ENCODE measurements at regions not wholly inside any gene's neighbourhood (a gene's known extent, or its start where the extent isn't known, plus 50 kb on each side); places are given as distances from the start of the nearest gene placed in this dataset.
"Not testable (repeated sequence)": the region's sequence is repeated elsewhere in the genome, so short reads cannot be mapped to it uniquely, and the experiment has no call there.

DNA sequence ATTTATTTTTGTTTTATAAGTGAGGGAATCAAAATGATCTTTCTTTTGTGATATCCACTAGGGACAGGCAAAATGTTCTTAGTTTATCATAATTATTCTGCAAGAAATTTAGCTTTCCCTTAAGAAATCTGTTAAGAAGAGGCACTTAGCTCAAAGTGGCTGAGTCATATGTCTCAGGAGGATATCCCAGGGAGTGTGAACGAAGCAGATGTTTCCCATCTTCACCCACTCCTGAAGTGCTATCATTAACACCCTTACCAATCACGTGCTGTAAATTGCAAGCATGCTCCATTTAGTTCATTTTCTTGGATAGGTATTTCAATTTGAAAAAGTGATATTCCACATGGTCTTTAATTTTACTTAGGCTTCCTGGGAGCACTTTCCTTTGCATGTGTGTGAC, 774.3 kb upstream of the TMEFF2 start:
- CTCF ChIA-PET = no interaction called here
- Histone ChIP-seq H3K27me3 (ENCODE audit: insufficient read depth) (no peaks in the 10 kb centered on the region), H3K4me1 (ENCODE audit: control insufficient read depth in 1 of 2, insufficient read depth in 2 of 2, low read depth in 1 of 2, low read length in 1 of 2) (no peaks in the 10 kb centered on the region), H3K27ac (ENCODE audit: low read depth in 2 of 2, low read length in 1 of 2) (no peak overlapping the region), H3K4me3 (ENCODE audit: low read depth in 2 of 2, low read length in 1 of 2) (no peak overlapping the region), H3K9me2 (no peaks in the 10 kb centered on the region), H2AFZ (ENCODE audit: low read depth) (no peak overlapping the region), H3K4me2 (no peak overlapping the region), H4K20me1 (ENCODE audit: insufficient read depth) (no peaks in the 10 kb centered on the region), H3K9ac (no peak overlapping the region), H3K9me3 (no peaks in the 10 kb centered on the region), H3K79me2 (ENCODE audit: insufficient read depth) (no peaks in the 10 kb centered on the region), H3K36me3 (replicated peaks in 1 of 2; ENCODE audit: control insufficient read depth in 1 of 2, insufficient read depth in 2 of 2, low read length in 1 of 2) (no peaks in the 10 kb centered on the region), H3F3A (replicated peaks; ENCODE audit: insufficient read depth) (no peaks in the 10 kb centered on the region)
- POLR2A ChIA-PET = no interaction called here
- no peak for DNase-seq
- 44% methylated on average over 2 of the region's 2 CpGs for WGBS (ENCODE audit: low lambda C conversion rate)
- TF ChIP-seq YY1 (IDR thresholded peaks at IDR 0.05; ENCODE audit: low read depth) (no peak), RFX5 (IDR thresholded peaks at IDR 0.05; ENCODE audit: low read length) (no peak)

- TF ChIP-seq TAF1 (IDR thresholded peaks at IDR 0.05; ENCODE audit: borderline replicate concordance, low read depth, low read length) = no peak
- TF ChIP-seq GABPA (IDR thresholded peaks at IDR 0.05; ENCODE audit: low read depth) = no peak
- TF ChIP-seq NFIC (IDR thresholded peaks at IDR 0.05; ENCODE audit: borderline replicate concordance) = no peak
- no peak for TF ChIP-seq GATA2 (CRISPR knock-in tag; IDR thresholded peaks at IDR 0.05)
- TF ChIP-seq CHD2 (IDR thresholded peaks at IDR 0.05; ENCODE audit: low read length, partially characterized antibody) = no peak
- TF ChIP-seq, protein P1, sequence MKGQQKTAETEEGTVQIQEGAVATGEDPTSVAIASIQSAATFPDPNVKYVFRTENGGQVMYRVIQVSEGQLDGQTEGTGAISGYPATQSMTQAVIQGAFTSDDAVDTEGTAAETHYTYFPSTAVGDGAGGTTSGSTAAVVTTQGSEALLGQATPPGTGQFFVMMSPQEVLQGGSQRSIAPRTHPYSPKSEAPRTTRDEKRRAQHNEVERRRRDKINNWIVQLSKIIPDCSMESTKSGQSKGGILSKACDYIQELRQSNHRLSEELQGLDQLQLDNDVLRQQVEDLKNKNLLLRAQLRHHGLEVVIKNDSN (IDR thresholded peaks at IDR 0.05; ENCODE audit: borderline replicate concordance, low read depth) = no peak
- no peak for TF ChIP-seq RFX5 (IDR thresholded peaks at IDR 0.05; ENCODE audit: low read length)
- TF ChIP-seq EZH2phosphoT487 (IDR thresholded peaks at IDR 0.05; ENCODE audit: borderline replicate concordance, low read depth) = no peak
- no peak for TF ChIP-seq FOXJ3 (CRISPR knock-in tag; IDR thresholded peaks at IDR 0.05)
- no peak for TF ChIP-seq RCOR1 (IDR thresholded peaks at IDR 0.05; ENCODE audit: low read length)
- TF ChIP-seq, protein P2, sequence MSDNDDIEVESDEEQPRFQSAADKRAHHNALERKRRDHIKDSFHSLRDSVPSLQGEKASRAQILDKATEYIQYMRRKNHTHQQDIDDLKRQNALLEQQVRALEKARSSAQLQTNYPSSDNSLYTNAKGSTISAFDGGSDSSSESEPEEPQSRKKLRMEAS (IDR thresholded peaks at IDR 0.05; ENCODE audit: low read depth) = no peak
- TF ChIP-seq REST (IDR thresholded peaks at IDR 0.05; ENCODE audit: low read depth, low read length) = no peak
- no peak for TF ChIP-seq SIN3A (IDR thresholded peaks at IDR 0.05; ENCODE audit: borderline replicate concordance, low read depth, low read length)
- no peak for TF ChIP-seq JUND (IDR thresholded peaks at IDR 0.05)
- no peak for TF ChIP-seq RXRA (IDR thresholded peaks at IDR 0.05; ENCODE audit: borderline replicate concordance, low read depth)
- no peak for TF ChIP-seq EP300 (IDR thresholded peaks at IDR 0.05; ENCODE audit: borderline replicate concordance in 1 of 2, low read depth in 1 of 2, low read length in 1 of 2)
- TF ChIP-seq RAD21 (IDR thresholded peaks at IDR 0.05; ENCODE audit: low read length) = no peak
- Histone ChIP-seq H3K27ac (ENCODE audit: low read depth in 2 of 2, low read length in 1 of 2) (no peak overlapping the region), H4K20me1 (ENCODE audit: insufficient read depth) (no peaks in the 10 kb centered on the region), H3K79me2 (ENCODE audit: insufficient read depth) (no peaks in the 10 kb centered on the region), H3K4me2 (no peak overlapping the region), H3K4me1 (ENCODE audit: control insufficient read depth in 1 of 2, insufficient read depth in 2 of 2, low read depth in 1 of 2, low read length in 1 of 2) (no peaks in the 10 kb centered on the region), H3K27me3 (ENCODE audit: insufficient read depth) (no peaks in the 10 kb centered on the region), H2AFZ (ENCODE audit: low read depth) (no peak overlapping the region), H3F3A (replicated peaks; ENCODE audit: insufficient read depth) (no peaks in the 10 kb centered on the region), H3K9me2 (no peaks in the 10 kb centered on the region), H3K36me3 (replicated peaks in 1 of 2; ENCODE audit: control insufficient read depth in 1 of 2, insufficient read depth in 2 of 2, low read length in 1 of 2) (no peaks in the 10 kb centered on the region), H3K9ac (no peak overlapping the region), H3K4me3 (ENCODE audit: low read depth in 2 of 2, low read length in 1 of 2) (no peak overlapping the region), H3K9me3 (no peaks in the 10 kb centered on the region)
- WGBS (ENCODE audit: low lambda C conversion rate) = 42% methylated on average over 3 of the region's 3 CpGs
- CTCF ChIA-PET = no interaction called here
- DNase-seq = no peak
- POLR2A ChIA-PET = no interaction called here
These were observed 766.2 kb upstream of the TMEFF2 start for GRCh38 chr2:192960945-192961344.

DNA sequence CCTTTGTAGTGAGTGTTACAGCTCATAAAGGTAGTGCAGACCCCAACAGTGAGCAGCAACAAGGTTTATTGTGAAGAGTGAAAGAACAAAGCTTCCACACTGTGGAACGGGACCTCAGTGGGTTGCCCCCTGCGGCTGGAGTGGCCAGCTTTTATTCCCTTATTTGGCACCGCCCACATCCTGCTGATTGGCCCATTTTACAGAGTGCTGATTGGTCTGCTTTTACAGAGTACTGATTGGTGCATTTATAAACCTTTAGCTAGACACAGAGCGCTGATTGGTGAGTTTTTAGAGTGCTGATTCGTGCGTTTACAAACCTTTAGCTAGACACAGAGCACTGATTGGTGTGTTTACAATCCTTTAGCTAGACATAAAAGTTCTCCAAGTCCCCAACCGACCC, 763.9 kb upstream of the TMEFF2 start:
- WGBS (ENCODE audit: low lambda C conversion rate) = 54% methylated on average over 7 of the region's 7 CpGs
- H3F3A ChIP-seq (replicated peaks; ENCODE audit: insufficient read depth); H3K79me2 ChIP-seq (ENCODE audit: insufficient read depth); H3K4me3 ChIP-seq (ENCODE audit: low read depth in 2 of 2, low read length in 1 of 2); H2AFZ ChIP-seq (ENCODE audit: low read depth); H3K4me1 ChIP-seq (ENCODE audit: control insufficient read depth in 1 of 2, insufficient read depth in 2 of 2, low read depth in 1 of 2, low read length in 1 of 2); POLR2A ChIA-PET; H4K20me1 ChIP-seq (ENCODE audit: insufficient read depth); DNase-seq; CTCF ChIA-PET; H3K4me2 ChIP-seq; H3K27ac ChIP-seq (ENCODE audit: low read depth in 2 of 2, low read length in 1 of 2); H3K36me3 ChIP-seq (replicated peaks in 1 of 2; ENCODE audit: control insufficient read depth in 1 of 2, insufficient read depth in 2 of 2, low read length in 1 of 2); H3K9ac ChIP-seq; H3K9me3 ChIP-seq; H3K27me3 ChIP-seq (ENCODE audit: insufficient read depth); H3K9me2 ChIP-seq: not testable (repeated sequence)
